Fibroblast of lung (primary cell): ENCODE measurements at regions not wholly inside any gene's neighbourhood (a gene's known extent, or its start where the extent isn't known, plus 50 kb on each side); places are given as distances from the start of the nearest gene placed in this dataset.

Source experiments
- EZH2 ChIP-seq: IDR thresholded peaks from 2 replicates; pipeline ENCODE4 v1.5.1; 2012; ENCODE audit warnings: low read length, control low read depth, mild to moderate bottlenecking; ENCODE audit errors: missing control alignments
- TF ChIP-seq, protein P1 (sequence below), 2 donors: IDR thresholded peaks in 1 of 2; conservative IDR thresholded peaks in 1 of 2; 1 replicate in 1 of 2; 2 replicates in 1 of 2; pipeline ENCODE4 v1.5.1; 2011 to 2012; ENCODE audit warnings: low read length in 2 of 2, control low read depth in 1 of 2, inconsistent platforms in 1 of 2, low read depth in 1 of 2, mild to moderate bottlenecking in 1 of 2

DNA sequence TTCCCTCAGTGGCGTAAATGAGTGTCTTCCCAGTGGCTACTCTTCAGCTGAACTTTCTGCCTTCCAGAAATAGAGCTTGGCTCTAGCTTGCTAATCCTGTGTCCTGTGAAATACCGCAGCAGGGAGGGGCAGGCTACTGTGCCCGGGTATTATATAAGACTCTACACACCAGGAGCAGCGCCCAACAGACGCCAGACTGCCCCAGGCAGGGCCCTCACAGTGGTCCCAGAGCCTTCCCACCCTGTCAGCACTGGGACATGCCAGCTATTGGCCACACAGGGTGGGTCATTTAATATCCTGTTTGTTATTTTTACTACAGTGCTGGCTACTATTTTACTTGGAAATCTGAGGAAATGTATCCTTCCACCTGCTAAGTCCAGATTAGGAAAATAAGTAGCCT, 121.0 kb downstream of the FEM1C start:
- TF ChIP-seq, protein P1, sequence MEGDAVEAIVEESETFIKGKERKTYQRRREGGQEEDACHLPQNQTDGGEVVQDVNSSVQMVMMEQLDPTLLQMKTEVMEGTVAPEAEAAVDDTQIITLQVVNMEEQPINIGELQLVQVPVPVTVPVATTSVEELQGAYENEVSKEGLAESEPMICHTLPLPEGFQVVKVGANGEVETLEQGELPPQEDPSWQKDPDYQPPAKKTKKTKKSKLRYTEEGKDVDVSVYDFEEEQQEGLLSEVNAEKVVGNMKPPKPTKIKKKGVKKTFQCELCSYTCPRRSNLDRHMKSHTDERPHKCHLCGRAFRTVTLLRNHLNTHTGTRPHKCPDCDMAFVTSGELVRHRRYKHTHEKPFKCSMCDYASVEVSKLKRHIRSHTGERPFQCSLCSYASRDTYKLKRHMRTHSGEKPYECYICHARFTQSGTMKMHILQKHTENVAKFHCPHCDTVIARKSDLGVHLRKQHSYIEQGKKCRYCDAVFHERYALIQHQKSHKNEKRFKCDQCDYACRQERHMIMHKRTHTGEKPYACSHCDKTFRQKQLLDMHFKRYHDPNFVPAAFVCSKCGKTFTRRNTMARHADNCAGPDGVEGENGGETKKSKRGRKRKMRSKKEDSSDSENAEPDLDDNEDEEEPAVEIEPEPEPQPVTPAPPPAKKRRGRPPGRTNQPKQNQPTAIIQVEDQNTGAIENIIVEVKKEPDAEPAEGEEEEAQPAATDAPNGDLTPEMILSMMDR (conservative IDR thresholded peaks at IDR 0.05 in 1 of 2, IDR thresholded peaks at IDR 0.05 in 1 of 2; ENCODE audit: low read depth in 1 of 2, low read length in 2 of 2), result no peak
- TF ChIP-seq EZH2, result no peak
